Activated naive CD4-positive, alpha-beta T cell treated with anti-CD3 and anti-CD28 coated beads, Interleukin-2, amount 50 U/mL, for 72 hours (primary cell): ENCODE measurements at regions not wholly inside any gene's neighbourhood (a gene's known extent, or its start where the extent isn't known, plus 50 kb on each side); places are given as distances from the start of the nearest gene placed in this dataset.
"Not testable (repeated sequence)": the region's sequence is repeated elsewhere in the genome, so short reads cannot be mapped to it uniquely, and the experiment has no call there.

ENCODE experiments used
- ATAC-seq, 2 donors: fragments of 150-1000 bp; cut with Tn5 transposase; 2 replicates each; pipeline ENCODE4 v1.10.0; 2021; ENCODE audit warnings: mild to moderate bottlenecking in 2 of 2, moderate library complexity in 2 of 2
- DNase-seq, 2 donors: peaks; one replicate each; pipeline ENCODE4 v3.0.0; 2021 to 2022; ENCODE audit warnings: low spot score in 2 of 2
- H3K27ac Mint-ChIP-seq, 2 donors: one replicate each; pipeline ENCODE4 v1.8.0; 2022; ENCODE audit warnings: mild to moderate bottlenecking in 2 of 2, mixed read lengths in 2 of 2
- H3K36me3 Mint-ChIP-seq, 2 donors: one replicate each; pipeline ENCODE4 v1.8.0; 2022; ENCODE audit warnings: mixed read lengths in 2 of 2
- H3K9me3 Mint-ChIP-seq, 2 donors: one replicate each; pipeline ENCODE4 v1.8.0; 2022; ENCODE audit warnings: mixed read lengths in 2 of 2

DNA sequence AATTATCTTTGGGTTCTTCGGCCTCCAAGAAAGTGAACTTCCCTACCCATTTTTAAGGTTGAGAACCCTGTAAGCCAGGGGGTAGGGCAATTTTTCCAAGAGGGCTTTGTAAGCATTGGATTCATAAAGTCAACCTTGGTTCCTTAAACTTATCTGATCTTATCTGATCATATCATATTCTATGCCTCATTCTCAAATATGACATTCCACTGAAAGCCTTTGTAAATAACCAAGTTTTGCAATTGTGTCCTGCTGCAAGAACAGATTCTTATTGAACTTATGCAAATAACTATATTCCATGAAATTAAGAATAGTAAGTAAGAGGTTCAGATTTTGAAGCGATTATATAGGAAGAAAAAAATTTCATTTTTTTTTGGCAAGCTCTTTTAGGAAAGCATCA, 649.5 kb downstream of the LRRC70 start:
- Mint-ChIP-seq H3K36me3 (no peaks in the 10 kb centered on the region), H3K27ac (no peak overlapping the region)

DNA sequence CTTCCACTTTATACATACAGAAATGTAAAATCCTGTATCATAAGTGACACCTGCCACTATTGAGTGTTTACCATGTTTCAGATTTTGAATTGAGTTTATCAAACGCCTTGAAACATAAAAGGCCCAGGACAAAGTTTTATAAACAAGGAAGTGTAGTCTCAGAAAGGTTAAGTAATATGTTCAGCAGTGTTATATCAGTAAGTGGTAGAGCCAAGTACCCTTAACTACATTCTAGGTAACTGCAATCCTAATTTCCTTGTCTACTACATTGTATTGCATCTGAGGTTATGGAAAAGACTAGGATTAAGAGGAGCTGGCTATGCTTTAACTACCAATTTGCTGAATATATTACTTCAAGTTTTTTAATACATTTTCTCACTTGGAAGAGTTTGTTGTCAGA, 641.6 kb downstream of the LRRC70 start:
- H3K36me3 Mint-ChIP-seq = no peaks in the 10 kb centered on the region
- DNase-seq (no peak), ATAC-seq (no peak)
- no peak overlapping the region for H3K27ac Mint-ChIP-seq
- no peaks in the 10 kb centered on the region for H3K9me3 Mint-ChIP-seq

More for the DNA sequence above, 649.5 kb downstream of the LRRC70 start:
- ATAC-seq (no peak), DNase-seq (no peak)
- H3K9me3 Mint-ChIP-seq = peaks cover 5 to 11% of the 10 kb centered on the region in 2 donors

DNA sequence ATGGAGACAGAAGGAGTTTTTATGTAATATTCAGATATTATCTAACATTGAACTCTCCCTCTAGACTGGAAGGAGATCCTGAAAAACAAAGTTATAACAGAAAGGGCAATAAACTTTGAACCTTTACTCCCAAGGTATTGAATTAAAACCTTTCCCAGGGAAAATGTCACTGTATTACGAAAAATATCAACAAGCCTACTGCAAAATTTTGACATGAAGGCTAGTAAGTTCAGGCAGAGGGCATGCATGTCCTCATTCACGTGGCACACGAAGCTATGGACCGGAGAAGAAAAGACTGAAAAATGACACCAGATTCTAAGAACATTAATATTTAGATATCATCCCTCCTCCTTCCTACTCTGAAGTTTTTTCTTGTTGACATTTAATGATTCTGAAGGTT, 638.8 kb downstream of the LRRC70 start:
- H3K36me3 Mint-ChIP-seq = no peaks in the 10 kb centered on the region
- ATAC-seq = no peak

DNA sequence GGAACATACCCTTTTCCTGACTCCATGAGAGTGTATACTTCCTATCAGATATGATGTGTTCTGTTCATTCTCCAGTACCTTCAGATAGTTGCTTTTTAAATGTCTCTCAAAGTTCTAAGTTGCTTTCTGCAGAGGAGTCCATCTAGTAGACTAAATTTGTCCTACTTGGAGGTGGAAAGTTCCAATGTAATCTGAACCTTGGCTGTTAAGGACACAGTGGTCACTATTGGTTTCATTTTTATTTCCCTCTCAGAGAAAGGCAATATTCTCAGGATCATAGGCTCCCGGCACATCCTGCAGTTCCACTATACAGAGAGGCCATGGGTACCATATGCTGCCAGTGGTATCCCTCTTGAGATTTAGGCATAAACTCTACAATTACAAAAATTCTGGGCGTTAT, 634.6 kb downstream of the LRRC70 start:
- no peaks in the 10 kb centered on the region for H3K36me3 Mint-ChIP-seq
- H3K9me3 Mint-ChIP-seq = peaks cover 0 to 4% of the 10 kb centered on the region in 2 donors
- no peak for DNase-seq
- no peak for ATAC-seq
- H3K27ac Mint-ChIP-seq = no peak overlapping the region

More for the DNA sequence above, 638.8 kb downstream of the LRRC70 start:
- H3K27ac Mint-ChIP-seq = no peak overlapping the region
- H3K9me3 Mint-ChIP-seq = peaks cover 0 to 4% of the 10 kb centered on the region in 2 donors
- no peak for DNase-seq

DNA sequence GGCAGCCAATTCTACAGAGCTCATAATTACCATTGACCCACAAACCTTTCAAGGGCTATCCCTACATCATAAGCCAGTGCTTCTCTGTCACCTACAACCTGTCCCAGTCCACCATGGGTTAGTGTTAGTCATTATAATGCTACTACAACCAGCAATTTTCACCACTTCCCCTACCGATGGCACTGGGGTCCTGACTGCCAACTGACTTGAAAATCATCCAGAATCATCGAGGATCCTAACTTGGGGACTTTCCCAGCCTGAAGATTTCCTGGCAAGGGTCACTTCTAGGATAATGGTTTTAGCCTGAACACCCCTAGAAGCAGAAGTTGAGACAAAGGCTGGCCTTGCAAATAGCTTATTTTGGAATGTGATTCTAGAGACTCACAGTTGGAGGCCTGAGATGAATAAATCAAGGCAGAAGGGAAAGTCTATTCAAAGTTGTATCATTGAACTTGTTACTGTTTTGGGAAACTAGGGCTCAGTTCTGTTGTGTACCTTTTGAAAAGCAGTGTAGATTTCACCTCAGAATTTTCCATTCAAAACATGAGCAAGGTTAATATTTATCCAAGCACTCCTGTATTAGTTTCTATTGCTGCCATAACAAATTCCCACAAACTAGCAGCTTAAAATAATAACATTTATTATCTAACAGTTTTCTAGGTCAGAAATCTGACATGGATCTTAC, 633.0 kb downstream of the LRRC70 start:
- Mint-ChIP-seq H3K9me3 (peaks cover 0 to 4% of the 10 kb centered on the region in 2 donors), H3K36me3 (no peaks in the 10 kb centered on the region), H3K27ac (no peak overlapping the region)
- ATAC-seq (no peak), DNase-seq (no peak)

DNA sequence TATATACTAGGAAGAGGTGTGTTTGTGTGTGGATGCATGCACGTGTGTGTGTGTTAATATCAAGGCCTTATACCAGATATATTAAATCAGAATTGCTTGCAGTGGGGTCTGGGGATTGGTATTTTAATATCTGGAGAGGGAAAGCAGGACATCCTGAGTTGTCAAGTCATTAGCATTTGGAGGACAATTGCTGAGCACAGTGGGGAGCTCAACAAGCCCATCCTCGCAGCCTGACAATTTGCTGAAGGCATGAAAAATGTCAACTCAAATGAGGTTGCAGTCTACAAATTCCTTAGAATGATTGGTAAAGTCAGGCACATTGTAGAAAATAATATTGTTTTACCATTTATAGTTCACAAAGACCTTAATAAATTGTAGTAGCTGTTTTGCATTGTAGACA, 627.4 kb downstream of the LRRC70 start:
- no peak for DNase-seq
- Mint-ChIP-seq H3K9me3 (peaks cover 5 to 12% of the 10 kb centered on the region in 2 donors), H3K36me3 (no peaks in the 10 kb centered on the region), H3K27ac (no peak overlapping the region)
- no peak for ATAC-seq

DNA sequence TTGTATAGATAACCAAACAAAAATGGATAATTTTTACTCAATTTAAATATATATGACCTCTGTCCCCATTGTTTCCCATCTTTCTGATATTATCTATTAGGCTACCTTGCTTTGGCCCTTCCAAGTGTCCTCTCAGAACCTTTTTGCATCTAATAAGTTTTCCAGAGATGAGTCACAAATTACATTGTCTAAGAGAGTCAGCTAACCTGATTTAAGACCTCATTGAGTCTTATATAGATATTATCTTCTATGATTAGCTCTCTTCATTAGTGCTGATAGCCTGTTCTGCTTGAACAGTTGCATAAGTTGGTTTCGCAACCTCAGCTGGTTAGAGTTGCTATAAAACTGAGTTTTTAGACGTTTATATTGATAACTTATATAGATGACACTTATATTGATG, 623.1 kb downstream of the LRRC70 start:
- Mint-ChIP-seq H3K36me3 (no peaks in the 10 kb centered on the region), H3K27ac (no peak overlapping the region), H3K9me3 (peaks cover 5 to 18% of the 10 kb centered on the region in 2 donors)
- ATAC-seq = no peak
- no peak for DNase-seq

DNA sequence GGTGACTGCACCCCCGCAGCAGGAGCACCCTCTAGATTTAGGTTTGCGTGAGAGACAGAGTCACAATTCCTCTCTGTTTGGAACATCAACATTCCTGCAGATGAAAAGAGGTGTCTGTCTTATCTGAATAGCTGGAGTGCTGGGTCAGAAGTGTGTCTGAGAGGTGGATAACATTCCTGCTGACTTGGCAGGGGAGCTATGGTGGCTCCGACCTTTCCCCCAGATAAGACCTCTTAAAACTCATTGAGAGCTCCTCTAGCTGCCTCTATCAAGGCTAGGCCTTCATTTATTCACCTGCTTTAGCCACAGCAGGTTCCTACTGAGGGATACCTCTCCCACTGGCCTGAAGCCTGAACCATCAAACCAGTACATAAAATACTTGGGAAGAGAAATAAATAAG, 615.5 kb downstream of the LRRC70 start:
- ATAC-seq = no peak
- H3K36me3 Mint-ChIP-seq = no peaks in the 10 kb centered on the region
- H3K27ac Mint-ChIP-seq = no peak overlapping the region
- H3K9me3 Mint-ChIP-seq = peaks cover 6 to 16% of the 10 kb centered on the region in 2 donors
- no peak for DNase-seq

DNA sequence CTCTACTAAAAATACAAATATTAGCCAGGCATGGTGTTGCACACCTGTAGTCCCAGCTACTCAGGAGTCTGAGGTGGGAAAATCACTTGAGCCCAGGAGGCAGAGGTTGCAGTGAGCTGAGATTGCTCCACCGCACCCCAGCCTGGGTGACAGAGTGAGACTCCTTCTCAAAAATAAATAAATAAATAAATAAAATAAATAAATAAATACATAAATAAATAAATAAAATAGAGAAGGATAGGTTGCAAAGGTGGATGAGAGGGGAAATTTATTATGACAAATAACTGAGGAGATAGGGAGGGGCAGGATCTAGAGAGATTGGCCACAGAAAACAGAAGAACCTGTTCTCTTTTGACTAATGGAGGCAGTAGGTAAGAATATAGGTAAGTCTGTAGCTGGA, 601.6 kb downstream of the LRRC70 start:
- not testable (repeated sequence) for H3K36me3 Mint-ChIP-seq, DNase-seq, H3K9me3 Mint-ChIP-seq, ATAC-seq, H3K27ac Mint-ChIP-seq

DNA sequence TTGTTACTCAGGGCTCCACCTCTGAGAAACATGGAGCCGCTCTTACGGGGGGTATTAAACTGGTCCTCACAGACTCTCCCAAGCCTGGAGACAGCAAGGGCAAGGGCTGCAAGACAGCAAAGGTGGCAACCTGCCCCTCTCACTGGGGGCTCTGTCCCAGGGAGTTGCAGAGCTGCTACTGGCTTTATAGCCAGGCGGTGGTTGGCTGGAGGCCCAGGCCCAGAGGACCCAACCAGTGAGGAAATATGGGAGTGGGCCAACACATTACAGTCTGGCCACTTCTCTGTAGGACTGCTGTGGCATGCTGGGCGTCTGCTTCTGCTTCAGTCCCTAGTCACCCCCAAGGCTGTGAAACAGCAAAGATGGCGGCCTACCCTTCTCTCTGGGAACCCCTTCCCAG, 597.2 kb downstream of the LRRC70 start:
- Mint-ChIP-seq H3K27ac (no peak overlapping the region), H3K36me3 (no peaks in the 10 kb centered on the region), H3K9me3 (peaks cover 0 to 6% of the 10 kb centered on the region in 2 donors)
- no peak for DNase-seq
- ATAC-seq = no peak

DNA sequence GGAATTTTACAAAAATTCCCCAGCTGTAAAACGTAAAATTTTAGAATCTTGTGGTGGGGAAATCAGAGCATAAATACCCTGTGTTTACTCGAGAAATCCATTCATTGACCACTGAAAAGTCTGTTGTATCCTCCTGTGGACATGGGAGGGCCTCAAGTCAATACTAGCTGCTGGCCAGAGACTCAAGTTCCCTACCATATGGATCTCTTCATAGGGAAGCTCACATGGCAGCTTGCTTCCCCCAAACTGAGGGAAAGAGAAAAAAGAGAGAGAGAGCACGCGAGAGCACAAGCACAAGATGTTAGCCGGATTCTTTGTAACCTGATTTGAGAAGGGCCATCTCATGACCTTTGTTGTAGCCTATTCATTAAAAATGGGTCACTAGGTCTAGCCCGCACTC, 591.9 kb downstream of the LRRC70 start:
- no peak overlapping the region for H3K27ac Mint-ChIP-seq
- H3K9me3 Mint-ChIP-seq = peaks cover 3 to 13% of the 10 kb centered on the region in 2 donors
- ATAC-seq (no peak), DNase-seq (no peak)
- H3K36me3 Mint-ChIP-seq = no peaks in the 10 kb centered on the region

DNA sequence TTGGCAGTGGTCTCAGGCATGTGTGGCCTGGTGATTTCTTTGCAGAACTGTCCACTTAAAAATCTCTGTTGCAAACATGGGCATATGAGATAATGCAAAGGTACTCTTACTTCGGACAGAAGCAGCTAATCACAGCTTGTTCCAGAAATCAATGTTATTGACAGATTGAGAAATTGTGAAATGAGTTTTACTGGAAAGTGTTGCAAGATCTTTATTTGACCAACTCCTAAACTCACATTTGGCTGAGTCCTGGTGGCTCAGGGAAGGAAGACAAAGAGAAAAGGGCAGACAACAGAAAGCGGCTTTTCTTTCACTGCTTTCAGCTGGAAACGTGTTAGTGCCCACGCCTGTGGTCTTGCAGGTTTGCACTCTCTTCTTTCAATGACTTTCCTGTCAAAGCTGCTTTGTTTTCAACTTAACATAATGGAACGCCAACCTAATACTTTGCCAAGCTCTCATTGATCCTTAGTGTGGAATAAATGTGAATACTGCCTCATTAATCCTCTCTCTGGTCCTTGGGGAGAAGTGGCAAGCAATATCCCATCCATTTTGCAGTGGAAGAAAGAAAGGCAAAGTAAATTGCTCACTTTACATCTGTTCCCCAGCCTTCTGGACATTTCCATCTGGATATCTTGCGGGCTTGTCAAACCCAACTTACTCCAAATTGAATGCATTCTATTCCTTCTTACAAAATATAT, 586.4 kb downstream of the LRRC70 start:
- Mint-ChIP-seq H3K27ac (no peak overlapping the region), H3K9me3 (peaks cover 4 to 15% of the 10 kb centered on the region in 2 donors), H3K36me3 (no peaks in the 10 kb centered on the region)
- DNase-seq = no peak
- ATAC-seq = no peak

DNA sequence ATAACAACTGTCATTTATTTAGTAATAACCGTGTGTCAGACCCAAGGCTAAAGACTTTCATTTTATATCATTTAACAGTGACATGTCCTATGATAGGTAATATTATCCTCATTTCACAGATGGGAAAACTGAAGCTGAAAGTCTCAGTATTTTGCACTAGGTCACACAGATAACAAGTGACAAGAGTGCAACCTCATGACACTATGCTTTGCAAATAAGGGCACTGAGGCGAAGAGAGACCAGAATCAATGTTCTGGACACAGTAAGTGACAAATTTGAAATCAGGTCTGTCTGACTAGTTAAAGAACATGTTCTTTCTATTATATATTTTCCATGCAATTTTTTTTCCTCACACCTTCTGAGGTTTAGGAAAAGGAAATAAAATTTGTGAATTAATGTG, 585.7 kb downstream of the LRRC70 start:
- H3K9me3 Mint-ChIP-seq = peaks cover 4 to 15% of the 10 kb centered on the region in 2 donors
- ATAC-seq = no peak
- no peaks in the 10 kb centered on the region for H3K36me3 Mint-ChIP-seq
- no peak overlapping the region for H3K27ac Mint-ChIP-seq
- DNase-seq = no peak

DNA sequence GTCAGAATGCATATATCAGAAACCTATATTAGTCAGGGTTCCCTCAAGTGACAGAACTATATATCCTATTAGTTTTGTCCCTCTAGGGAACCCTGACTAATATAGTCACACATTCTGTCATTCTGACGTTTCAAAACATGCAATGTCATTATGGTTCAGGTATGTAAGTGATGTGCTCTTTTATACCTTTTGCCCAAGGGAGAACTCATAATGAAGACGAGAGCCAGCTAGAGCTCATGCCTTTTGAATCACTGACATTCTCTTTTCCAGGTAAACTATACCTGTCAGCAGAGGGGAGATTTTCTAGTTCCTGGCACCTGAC, 576.7 kb downstream of the LRRC70 start:
- no peak for DNase-seq
- H3K9me3 Mint-ChIP-seq = peaks cover 0 to 11% of the 10 kb centered on the region in 2 donors
- no peak overlapping the region for H3K27ac Mint-ChIP-seq
- no peak for ATAC-seq
- H3K36me3 Mint-ChIP-seq = no peaks in the 10 kb centered on the region

DNA sequence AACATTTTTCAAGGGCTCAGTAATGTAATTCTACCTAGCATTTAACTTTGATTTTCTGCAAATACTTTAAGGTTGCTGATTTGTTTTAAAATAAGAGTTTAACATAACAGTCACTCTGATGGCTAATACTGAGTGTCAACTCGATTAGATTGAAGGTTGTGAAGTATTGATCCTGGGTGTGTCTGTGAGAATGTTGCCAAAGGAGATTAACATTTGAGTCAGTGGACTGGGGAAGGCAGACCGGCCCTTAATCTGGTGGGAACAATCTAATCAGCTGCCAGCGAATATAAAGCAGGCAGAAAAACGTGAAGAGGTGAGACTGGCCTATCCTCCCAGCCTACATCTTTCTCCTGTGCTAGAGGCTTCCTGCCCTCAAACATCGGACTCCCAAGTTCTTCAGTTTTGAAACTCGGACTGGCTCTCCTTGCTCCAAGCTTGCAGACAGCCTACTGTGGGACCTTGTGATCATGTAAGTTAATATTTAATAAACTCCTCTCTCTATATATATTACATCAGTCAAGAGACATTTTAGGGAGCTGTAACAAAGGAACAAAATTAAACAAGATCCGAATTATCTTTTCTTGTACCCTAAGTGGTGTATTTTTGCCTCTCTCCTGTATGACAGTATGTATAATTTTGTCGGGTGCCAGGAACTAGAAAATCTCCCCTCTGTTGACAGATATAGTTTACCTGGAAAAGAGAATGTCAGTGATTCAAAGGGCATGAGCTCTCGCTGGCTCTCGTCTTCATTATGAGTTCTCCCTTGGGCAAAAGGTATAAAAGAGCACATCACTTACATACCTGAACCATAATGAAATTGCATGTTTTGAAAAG, 576.1 kb downstream of the LRRC70 start:
- H3K9me3 Mint-ChIP-seq = peaks cover 0 to 11% of the 10 kb centered on the region in 2 donors
- no peaks in the 10 kb centered on the region for H3K36me3 Mint-ChIP-seq
- no peak for ATAC-seq
- DNase-seq = no peak
- H3K27ac Mint-ChIP-seq = no peak overlapping the region

DNA sequence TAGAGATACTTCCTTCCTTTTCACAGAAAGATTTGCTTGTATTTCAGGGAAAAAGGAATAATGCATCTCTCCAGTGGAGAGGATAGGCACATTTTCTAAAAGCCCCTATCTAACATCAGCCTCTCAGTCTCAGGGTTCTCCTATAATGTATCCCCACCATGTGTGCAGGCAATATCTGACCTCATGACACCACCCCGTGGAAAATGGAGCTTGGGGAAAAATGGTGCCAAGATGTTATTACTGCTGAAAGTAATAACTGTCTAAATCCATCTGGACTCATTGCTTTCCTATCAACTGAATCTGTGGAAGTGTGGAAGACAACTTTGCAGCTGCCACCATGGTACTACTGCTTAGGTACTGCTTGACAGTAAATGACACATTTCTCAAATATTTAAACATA, 574.3 kb downstream of the LRRC70 start:
- Mint-ChIP-seq H3K9me3 (peaks cover 0 to 11% of the 10 kb centered on the region in 2 donors), H3K36me3 (no peaks in the 10 kb centered on the region), H3K27ac (no peak overlapping the region)
- DNase-seq = no peak
- ATAC-seq = no peak

DNA sequence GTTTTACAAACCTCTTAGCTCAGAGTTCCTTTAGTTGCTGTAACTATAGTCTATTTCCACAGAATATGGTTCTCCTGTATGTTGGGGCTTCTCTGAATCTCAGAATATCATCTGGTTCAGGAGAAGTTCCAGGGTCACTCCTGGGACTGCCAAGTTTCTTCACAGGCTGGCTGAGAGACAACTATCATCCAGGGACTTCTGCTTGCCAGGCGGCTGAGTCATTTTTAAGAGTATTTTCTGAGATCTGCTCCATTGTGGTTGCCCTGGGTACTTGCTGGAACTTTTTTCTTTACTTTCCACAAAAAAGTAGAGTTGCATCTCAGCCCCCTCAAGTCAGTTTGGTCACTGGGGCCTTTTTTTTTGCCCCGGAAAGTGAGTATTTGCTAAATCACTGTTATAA, 566.5 kb downstream of the LRRC70 start:
- ATAC-seq = no peak
- Mint-ChIP-seq H3K36me3 (no peaks in the 10 kb centered on the region), H3K9me3 (peaks cover 0 to 4% of the 10 kb centered on the region in 2 donors), H3K27ac (no peak overlapping the region)
- DNase-seq = no peak
